ENCODE measurements at regions not wholly inside any gene's neighbourhood (a gene's known extent, or its start where the extent isn't known, plus 50 kb on each side); places are given as distances from the start of the nearest gene placed in this dataset.

DNA sequence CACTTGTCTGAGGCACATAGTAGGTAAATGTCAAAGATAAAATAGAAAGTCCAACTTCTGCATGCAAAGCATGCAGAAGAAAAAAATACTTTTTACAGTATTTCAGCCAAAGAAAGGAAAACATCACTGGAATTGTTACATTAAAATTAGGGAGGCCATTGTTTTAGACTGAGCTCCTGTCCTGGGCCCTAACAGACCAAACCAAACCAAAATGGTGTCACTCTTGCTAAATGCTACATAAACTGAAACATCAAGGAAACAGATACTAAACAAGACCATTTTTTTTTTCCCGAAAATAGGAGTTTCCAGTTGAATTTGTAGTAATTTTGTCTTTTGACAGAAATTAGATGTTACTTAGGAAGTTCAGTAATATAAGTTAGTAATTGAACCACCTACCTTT is 508.8 kb downstream of the DSC3 start:
- intact Hi-C loops (cut with micrococcal nuclease; ENCODE audit: unreplicated experiment), result no loop called here
- H3K79me2 ChIP-seq (ENCODE audit: control insufficient read depth, insufficient read depth, low read length), result no peaks in the 10 kb centered on the region
- ChIA-PET RAD21 (ENCODE audit: unreplicated experiment) (no interaction called here), POLR2A (no interaction called here), SMC1A (ENCODE audit: uncharacterized antibody, unreplicated experiment) (no interaction called here), CTCF (interaction anchor here (0.9 kb wide), 1 partner anchor 27 kb away, joined by 3 read pairs; no protein-coding TSS in a partner anchor)
- no peak overlapping the region for H2AFZ ChIP-seq (ENCODE audit: control insufficient read depth, low read depth, low read length)
- FAIRE-seq (no peak), DNase-seq (ENCODE audit: low read depth, low spot score) (no peak), ATAC-seq (no peak)
- no peak overlapping the region for H3K4me3 ChIP-seq
- in situ Hi-C loops (cut with MboI), result no loop called here
- no peaks in the 10 kb centered on the region for H3K4me1 ChIP-seq (ENCODE audit: control insufficient read depth, insufficient read depth, low read length)
- WGBS (ENCODE audit: insufficient coverage, insufficient replicate concordance, low lambda C conversion rate, missing lambda C conversion rate), result 0% methylated on average over 1 of the region's 1 CpG
- no peak overlapping the region for H3K27ac ChIP-seq (ENCODE audit: control insufficient read depth, insufficient read depth)
- no peak overlapping the region for H3K4me2 ChIP-seq (ENCODE audit: control insufficient read depth, insufficient read depth)
- no peaks in the 10 kb centered on the region for H4K20me1 ChIP-seq (ENCODE audit: control insufficient read depth, insufficient read depth)
- H3K27me3 ChIP-seq (replicated peaks in 1 of 2; ENCODE audit: control insufficient read depth in 2 of 2, insufficient read depth in 2 of 2, low read length in 1 of 2), result no peaks in the 10 kb centered on the region; a peak in 1 of 4 replicates
- BruUV-seq (replicated peaks), result no TSS peak
- H3K9ac ChIP-seq (ENCODE audit: control insufficient read depth, insufficient read depth, low read length), result no peak overlapping the region
- no peaks in the 10 kb centered on the region for H3K9me3 ChIP-seq (replicated peaks; ENCODE audit: control insufficient read depth, insufficient read depth, low read length)
- no peaks in the 10 kb centered on the region for H3K36me3 ChIP-seq (ENCODE audit: control insufficient read depth in 2 of 2, insufficient read depth in 2 of 2, low read length in 1 of 2)
- TF ChIP-seq FOXK2 (IDR thresholded peaks at IDR 0.05) (no peak), NFYA (IDR thresholded peaks at IDR 0.05; ENCODE audit: borderline replicate concordance, low read depth, low read length) (no peak), NBN (IDR thresholded peaks at IDR 0.05) (no peak), YY1 (IDR thresholded peaks at IDR 0.05; ENCODE audit: low read depth, low read length) (no peak), IKZF2 (IDR thresholded peaks at IDR 0.05) (no peak), ZZZ3 (IDR thresholded peaks at IDR 0.05; ENCODE audit: control insufficient read depth, insufficient read length, low read depth) (no peak), KDM1A (IDR thresholded peaks at IDR 0.05; ENCODE audit: borderline replicate concordance) (no peak), SUPT20H (IDR thresholded peaks at IDR 0.05; ENCODE audit: borderline replicate concordance, control insufficient read depth, low read depth, low read length) (no peak)

DNA sequence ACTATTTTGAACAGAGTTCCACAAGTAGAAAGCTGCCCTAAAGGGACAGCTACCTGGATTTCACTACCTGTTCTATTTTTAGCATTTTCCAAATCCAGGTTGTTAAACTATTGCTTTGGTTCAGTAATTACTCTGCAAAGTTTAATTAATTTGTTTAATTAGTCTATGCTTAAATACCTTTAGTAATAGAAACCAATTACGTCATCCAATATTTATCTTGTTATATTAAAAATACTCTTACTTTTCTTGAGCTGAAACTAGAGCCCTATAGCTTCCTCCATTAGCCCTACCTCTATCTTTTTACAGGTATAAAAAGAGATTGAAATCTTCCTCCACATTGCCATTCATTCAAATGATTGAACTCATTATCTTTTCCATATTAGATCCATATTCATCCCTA is 514.6 kb downstream of the DSC3 start:
- H3K36me3 ChIP-seq (ENCODE audit: control insufficient read depth in 2 of 2, insufficient read depth in 2 of 2, low read length in 1 of 2), result no peaks in the 10 kb centered on the region
- ATAC-seq (no peak), FAIRE-seq (no peak), DNase-seq (ENCODE audit: low read depth, low spot score) (no peak)
- H3K27ac ChIP-seq (ENCODE audit: control insufficient read depth, insufficient read depth), result no peak overlapping the region
- intact Hi-C loops (cut with micrococcal nuclease; ENCODE audit: unreplicated experiment) (no loop called here), in situ Hi-C loops (cut with MboI) (no loop called here)
- H3K4me2 ChIP-seq (ENCODE audit: control insufficient read depth, insufficient read depth), result no peak overlapping the region
- no peaks in the 10 kb centered on the region for H3K4me1 ChIP-seq (ENCODE audit: control insufficient read depth, insufficient read depth, low read length)
- TF ChIP-seq ZZZ3 (IDR thresholded peaks at IDR 0.05; ENCODE audit: control insufficient read depth, insufficient read length, low read depth), result no peak
- peak; percentile 92 for TF ChIP-seq ATF7 (IDR thresholded peaks at IDR 0.05; ENCODE audit: low read depth)
- CTCF ChIA-PET, result interaction anchor here (1.0 to 1.2 kb wide), 2 partner anchors 9 to 12 kb away, joined by 3 to 4 read pairs; no protein-coding TSS in a partner anchor
- no peaks in the 10 kb centered on the region for H3K9me3 ChIP-seq (replicated peaks; ENCODE audit: control insufficient read depth, insufficient read depth, low read length)
- POLR2A ChIA-PET, result interaction anchor here (0.5 kb wide), 1 partner anchor 74 kb away, joined by 5 read pairs; no protein-coding TSS in a partner anchor
- H2AFZ ChIP-seq (ENCODE audit: control insufficient read depth, low read depth, low read length), result no peak overlapping the region
- WGBS (ENCODE audit: insufficient coverage, insufficient replicate concordance, low lambda C conversion rate, missing lambda C conversion rate), result 75% methylated on average over 1 of the region's 1 CpG
- H3K9ac ChIP-seq (ENCODE audit: control insufficient read depth, insufficient read depth, low read length), result no peak overlapping the region
- no peak overlapping the region for H3K4me3 ChIP-seq
- BruUV-seq (replicated peaks), result no TSS peak
- no peaks in the 10 kb centered on the region for H3K79me2 ChIP-seq (ENCODE audit: control insufficient read depth, insufficient read depth, low read length)
- H3K27me3 ChIP-seq (replicated peaks in 1 of 2; ENCODE audit: control insufficient read depth in 2 of 2, insufficient read depth in 2 of 2, low read length in 1 of 2), result no peaks in the 10 kb centered on the region; a peak in 1 of 4 replicates
- SMC1A ChIA-PET (ENCODE audit: uncharacterized antibody, unreplicated experiment), result interaction anchor here (0.7 to 2.0 kb wide), 11 partner anchors 9 to 83 kb away, joined by 3 to 5 read pairs (median 3); no protein-coding TSS in a partner anchor
- H4K20me1 ChIP-seq (ENCODE audit: control insufficient read depth, insufficient read depth), result no peaks in the 10 kb centered on the region
- RAD21 ChIA-PET (ENCODE audit: unreplicated experiment), result interaction anchor here (1.2 to 1.5 kb wide), 4 partner anchors 10 to 76 kb away, joined by 3 to 5 read pairs (median 4); no protein-coding TSS in a partner anchor
